ENCODE measurements at regions not wholly inside any gene's neighbourhood (a gene's known extent, or its start where the extent isn't known, plus 50 kb on each side); places are given as distances from the start of the nearest gene placed in this dataset.

- TF ChIP-seq EZH2 (IDR thresholded peaks at IDR 0.05; ENCODE audit: borderline replicate concordance, low read length), result no peak
- TF ChIP-seq CTCF (IDR thresholded peaks at IDR 0.05; ENCODE audit: low read length), result no peak
Observed at GRCh38 chr6:126199466-126199865, 140.4 kb upstream of the CENPW start.

Measured in OCI-LY1 (cell line).